ENCODE measurements at regions not wholly inside any gene's neighbourhood (a gene's known extent, or its start where the extent isn't known, plus 50 kb on each side); places are given as distances from the start of the nearest gene placed in this dataset.

DNA sequence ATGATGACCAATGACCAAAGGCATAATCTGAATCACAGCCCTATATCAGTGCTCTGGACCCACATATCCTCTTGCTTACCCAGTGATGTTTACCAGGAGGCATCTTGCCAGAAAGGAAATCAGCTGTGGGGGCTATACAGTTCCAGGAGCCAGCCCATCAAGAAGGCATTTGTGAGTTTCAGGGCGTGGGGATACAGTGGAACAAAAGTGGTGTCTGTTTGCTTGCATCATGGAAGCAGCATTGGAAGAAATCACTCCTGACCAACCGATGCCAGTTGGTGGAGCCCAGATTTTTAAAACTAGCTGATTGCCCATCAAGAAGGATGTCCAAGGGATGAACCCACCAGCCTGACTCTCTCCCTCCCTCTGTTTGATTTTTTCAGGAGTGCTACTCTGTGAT lies 106.5 kb upstream of the EGFLAM start:
- DNase-seq: no peak
- Histone ChIP-seq H3K36me3 (replicated peaks in 1 of 2) (no peaks in the 10 kb centered on the region), H3K4me1 (replicated peaks in 1 of 2) (no peaks in the 10 kb centered on the region), H3K9me3 (replicated peaks in 1 of 3) (no peaks in the 10 kb centered on the region), H3K27ac (no peak overlapping the region), H3K27me3 (no peaks in the 10 kb centered on the region), H3K4me3 (no peak overlapping the region)
- TF ChIP-seq, protein P1, sequence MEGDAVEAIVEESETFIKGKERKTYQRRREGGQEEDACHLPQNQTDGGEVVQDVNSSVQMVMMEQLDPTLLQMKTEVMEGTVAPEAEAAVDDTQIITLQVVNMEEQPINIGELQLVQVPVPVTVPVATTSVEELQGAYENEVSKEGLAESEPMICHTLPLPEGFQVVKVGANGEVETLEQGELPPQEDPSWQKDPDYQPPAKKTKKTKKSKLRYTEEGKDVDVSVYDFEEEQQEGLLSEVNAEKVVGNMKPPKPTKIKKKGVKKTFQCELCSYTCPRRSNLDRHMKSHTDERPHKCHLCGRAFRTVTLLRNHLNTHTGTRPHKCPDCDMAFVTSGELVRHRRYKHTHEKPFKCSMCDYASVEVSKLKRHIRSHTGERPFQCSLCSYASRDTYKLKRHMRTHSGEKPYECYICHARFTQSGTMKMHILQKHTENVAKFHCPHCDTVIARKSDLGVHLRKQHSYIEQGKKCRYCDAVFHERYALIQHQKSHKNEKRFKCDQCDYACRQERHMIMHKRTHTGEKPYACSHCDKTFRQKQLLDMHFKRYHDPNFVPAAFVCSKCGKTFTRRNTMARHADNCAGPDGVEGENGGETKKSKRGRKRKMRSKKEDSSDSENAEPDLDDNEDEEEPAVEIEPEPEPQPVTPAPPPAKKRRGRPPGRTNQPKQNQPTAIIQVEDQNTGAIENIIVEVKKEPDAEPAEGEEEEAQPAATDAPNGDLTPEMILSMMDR (IDR thresholded peaks at IDR 0.05): no peak
- no peak for TF ChIP-seq POLR2A (IDR thresholded peaks at IDR 0.05)
- 64 to 78% (median 74%) methylated on average over 2 of the region's 2 CpGs for WGBS, 4 donors
- intact Hi-C loops (cut with DNase I): no loop called here

DNA sequence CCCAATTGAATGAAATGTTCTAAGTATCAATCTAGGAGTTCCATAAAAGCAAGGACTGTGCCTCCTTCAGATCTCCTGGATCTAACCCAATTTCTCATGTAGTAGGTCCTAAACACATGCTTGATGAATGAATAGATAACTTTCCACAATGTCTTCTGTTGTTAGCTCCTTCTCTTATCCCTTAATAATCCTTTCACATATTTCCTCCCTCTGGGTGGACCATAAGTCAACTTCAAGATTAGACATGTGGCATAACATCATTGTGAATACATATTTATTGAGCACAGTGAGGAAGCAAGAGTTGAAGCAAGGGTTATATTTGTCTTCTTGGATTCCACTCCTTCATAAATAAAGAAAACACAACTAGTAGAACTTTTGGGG lies 108.6 kb upstream of the EGFLAM start:
- Histone ChIP-seq H3K4me1 (replicated peaks in 1 of 2) (no peaks in the 10 kb centered on the region), H3K27me3 (no peaks in the 10 kb centered on the region), H3K36me3 (replicated peaks in 1 of 2) (no peaks in the 10 kb centered on the region), H3K27ac (no peak overlapping the region), H3K4me3 (no peak overlapping the region), H3K9me3 (replicated peaks in 1 of 3) (no peaks in the 10 kb centered on the region)
- no peak for DNase-seq
- intact Hi-C loops (cut with DNase I): no loop called here
- TF ChIP-seq POLR2A (IDR thresholded peaks at IDR 0.05): no peak
- TF ChIP-seq, protein P1 (IDR thresholded peaks at IDR 0.05): no peak

DNA sequence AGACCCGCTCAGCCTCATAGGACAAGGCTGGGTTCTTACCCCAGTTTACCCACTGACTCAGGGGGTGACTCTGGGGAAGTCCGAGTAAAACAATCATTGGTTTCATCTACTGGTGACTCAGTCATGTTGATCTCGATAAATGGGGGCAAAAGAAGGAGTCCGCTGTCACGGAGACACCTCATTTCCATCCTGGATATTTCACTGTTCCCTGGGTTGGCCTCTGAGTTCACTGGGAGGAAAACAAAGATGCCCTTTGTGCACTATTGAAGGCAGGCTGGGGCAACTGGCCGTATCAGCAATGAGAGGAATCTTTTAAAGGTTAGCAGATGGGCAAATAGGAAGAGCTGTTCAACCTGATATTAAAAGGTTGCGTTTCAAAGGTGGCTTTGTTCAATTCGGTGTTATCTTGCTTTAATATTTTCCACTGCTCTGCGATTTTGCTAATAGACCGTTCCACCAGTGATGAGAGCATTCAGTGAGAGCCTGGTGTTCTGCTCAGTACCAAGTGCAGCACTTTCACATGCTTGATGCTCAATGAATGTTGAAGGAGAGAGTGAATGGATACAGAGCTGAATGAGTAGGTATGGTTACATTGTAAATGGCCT lies 110.2 kb upstream of the EGFLAM start:
- intact Hi-C loops (cut with DNase I): no loop called here
- H3K27me3 ChIP-seq: no peaks in the 10 kb centered on the region
- no peaks in the 10 kb centered on the region for H3K9me3 ChIP-seq (replicated peaks in 1 of 3)
- no peak overlapping the region for H3K27ac ChIP-seq
- TF ChIP-seq, protein P1 (IDR thresholded peaks at IDR 0.05): no peak
- no peak for TF ChIP-seq POLR2A (IDR thresholded peaks at IDR 0.05)
- no peak overlapping the region for H3K4me3 ChIP-seq
- WGBS, 4 donors: 77 to 89% (median 80%) methylated on average over 10 of the region's 10 CpGs
- no peaks in the 10 kb centered on the region for H3K4me1 ChIP-seq (replicated peaks in 1 of 2)
- no peak for DNase-seq
- no peaks in the 10 kb centered on the region for H3K36me3 ChIP-seq (replicated peaks in 1 of 2)

DNA sequence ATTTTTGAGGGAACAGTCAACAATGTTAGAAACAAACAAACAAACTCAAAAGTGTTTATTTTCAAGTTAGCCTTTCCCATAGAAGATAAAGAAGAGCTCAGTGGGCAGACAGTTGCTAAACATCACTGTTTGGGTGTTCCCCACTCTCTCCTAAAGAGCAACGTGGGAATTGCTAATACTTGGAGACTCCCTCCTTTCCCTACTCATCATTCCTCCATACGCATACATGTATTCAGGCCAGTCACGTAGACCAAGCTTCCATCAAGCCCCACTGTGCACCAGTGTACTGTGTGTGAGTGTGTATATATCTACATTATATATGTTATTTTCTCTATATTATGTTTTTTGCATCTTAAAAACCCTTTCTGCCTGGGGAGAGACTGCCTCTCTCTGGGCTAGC lies 115.0 kb upstream of the EGFLAM start:
- Histone ChIP-seq H3K27ac (no peak overlapping the region), H3K4me3 (no peak overlapping the region), H3K4me1 (replicated peaks in 1 of 2) (no peaks in the 10 kb centered on the region), H3K9me3 (replicated peaks in 1 of 3) (no peaks in the 10 kb centered on the region), H3K36me3 (replicated peaks in 1 of 2) (no peaks in the 10 kb centered on the region), H3K27me3 (no peaks in the 10 kb centered on the region)
- no peak for TF ChIP-seq POLR2A (IDR thresholded peaks at IDR 0.05)
- intact Hi-C loops (cut with DNase I): no loop called here
- no peak for DNase-seq
- 74 to 84% (median 77%) methylated on average over 3 of the region's 3 CpGs for WGBS, 4 donors

DNA sequence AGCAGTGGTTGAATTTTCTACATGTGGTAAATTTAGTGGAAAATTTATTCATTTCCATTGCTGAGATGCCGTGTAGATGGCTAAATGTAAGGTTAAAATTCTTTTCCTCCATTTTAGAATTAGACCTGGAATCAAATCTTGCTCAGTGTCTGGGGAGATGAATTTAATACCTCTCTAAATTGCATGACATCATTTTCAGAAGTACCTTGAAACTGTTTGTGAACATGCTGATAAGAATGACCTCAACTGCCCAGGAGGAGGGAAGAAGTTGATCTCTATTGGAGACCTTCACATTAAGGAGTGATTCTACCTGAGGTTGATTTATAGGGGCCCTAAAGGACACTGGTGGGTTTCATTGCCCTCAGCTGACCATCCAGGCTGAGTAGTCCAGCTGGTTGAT lies 116.7 kb upstream of the EGFLAM start:
- no peak for DNase-seq
- TF ChIP-seq POLR2A (IDR thresholded peaks at IDR 0.05): no peak
- TF ChIP-seq, protein P1 (IDR thresholded peaks at IDR 0.05): no peak
- no peak overlapping the region for H3K4me3 ChIP-seq
- H3K4me1 ChIP-seq (replicated peaks in 1 of 2): no peaks in the 10 kb centered on the region
- no peaks in the 10 kb centered on the region for H3K9me3 ChIP-seq (replicated peaks in 1 of 3)
- WGBS, 4 donors: 88 to 97% (median 94%) methylated on average over 1 of the region's 1 CpG
- intact Hi-C loops (cut with DNase I): no loop called here
- H3K27ac ChIP-seq: no peak overlapping the region
- H3K27me3 ChIP-seq: no peaks in the 10 kb centered on the region
- no peaks in the 10 kb centered on the region for H3K36me3 ChIP-seq (replicated peaks in 1 of 2)

All from adrenal gland (tissue), 9 donors.